NCI-H82 treated with DMSO at 0.1 percent for 48 hours (cell line): ENCODE measurements at regions not wholly inside any gene's neighbourhood (a gene's known extent, or its start where the extent isn't known, plus 50 kb on each side); places are given as distances from the start of the nearest gene placed in this dataset.

Experiments used
- DNase-seq: peaks from one replicate; lab custom pipeline; 2025; ENCODE audit not compliant: unreplicated experiment; lab: John Stamatoyannopoulos, UW

- no peak for DNase-seq
These were observed 465.2 kb downstream of the LRIG3 start for GRCh38 chr12:58455136-58455535.

GRCh38 chr12:58458102-58458501 lies 462.2 kb downstream of the LRIG3 start:
- no peak for DNase-seq

GRCh38 chr12:58459191-58459590 lies 461.1 kb downstream of the LRIG3 start:
- no peak for DNase-seq

- no peak for DNase-seq
These were observed 457.3 kb downstream of the LRIG3 start for GRCh38 chr12:58463051-58463450.

GRCh38 chr12:58465418-58465817 lies 454.9 kb downstream of the LRIG3 start:
- no peak for DNase-seq

GRCh38 chr12:58470266-58471010 lies 449.9 kb downstream of the LRIG3 start:
- no peak for DNase-seq

- no peak for DNase-seq
These were observed 440.9 kb downstream of the LRIG3 start for GRCh38 chr12:58479401-58479800.

- no peak for DNase-seq
These were observed 438.5 kb downstream of the LRIG3 start for GRCh38 chr12:58481811-58482210.

- no peak for DNase-seq
These were observed 433.0 kb downstream of the LRIG3 start for GRCh38 chr12:58487255-58487654.

- no peak for DNase-seq
These were observed 432.6 kb downstream of the LRIG3 start for GRCh38 chr12:58487678-58488161.

GRCh38 chr12:58489394-58489793 lies 430.9 kb downstream of the LRIG3 start:
- no peak for DNase-seq

GRCh38 chr12:58491306-58491705 lies 429.0 kb downstream of the LRIG3 start:
- DNase-seq: no peak

GRCh38 chr12:58496411-58497190 lies 423.7 kb downstream of the LRIG3 start:
- DNase-seq: no peak

- no peak for DNase-seq
These were observed 419.9 kb downstream of the LRIG3 start for GRCh38 chr12:58500399-58500798.

GRCh38 chr12:58502226-58502625 lies 418.1 kb downstream of the LRIG3 start:
- DNase-seq: peak; percentile 31

- DNase-seq: no peak
These were observed 417.5 kb downstream of the LRIG3 start for GRCh38 chr12:58502841-58503240.

- DNase-seq: no peak
These were observed 416.6 kb downstream of the LRIG3 start for GRCh38 chr12:58503731-58504130.

GRCh38 chr12:58504143-58504938 lies 416.0 kb downstream of the LRIG3 start:
- no peak for DNase-seq

GRCh38 chr12:58509116-58509885 lies 411.0 kb downstream of the LRIG3 start:
- no peak for DNase-seq

- no peak for DNase-seq
These were observed 406.9 kb downstream of the LRIG3 start for GRCh38 chr12:58513301-58513834.
